MCF 10A (cell line): ENCODE measurements at regions not wholly inside any gene's neighbourhood (a gene's known extent, or its start where the extent isn't known, plus 50 kb on each side); places are given as distances from the start of the nearest gene placed in this dataset.

Experiments
- BruUV-seq: library from RNA; stranded (reverse); fragments of 400-500 nt; replicated peaks from 2 replicates; lab custom pipeline; 2021; lab: Mats Ljungman, UMichigan
- CTCF ChIA-PET: fragments of 300-600 bp; sonication (Branson Sonifier 250); formaldehyde crosslinking; extraction: SDS; loops from one replicate; lab custom pipeline; 2021; ENCODE audit warnings: antibody characterized with exemption, inconsistent platforms; lab: Yijun Ruan, JAX
- POLR2A ChIA-PET: fragments of 300-600, 350-650 bp; sonication (Branson Sonifier 250); formaldehyde crosslinking; extraction: SDS; loops from one replicate; lab custom pipeline; 2020; ENCODE audit warnings: antibody characterized with exemption, inconsistent platforms; lab: Yijun Ruan, JAX
- DNase-seq: peaks from one replicate; pipeline ENCODE4 v3.0.0-alpha.2; 2018; ENCODE audit not compliant: unreplicated experiment
- H3K27ac Mint-ChIP-seq: one replicate; pipeline ENCODE4 v1.8.0; 2022; ENCODE audit warnings: mild to moderate bottlenecking, low read depth, mixed read lengths; ENCODE audit not compliant: unreplicated experiment
- H3K27me3 Mint-ChIP-seq: one replicate; pipeline ENCODE4 v1.8.0; 2022; ENCODE audit warnings: mixed read lengths; ENCODE audit not compliant: insufficient read depth, unreplicated experiment
- H3K36me3 Mint-ChIP-seq: one replicate; pipeline ENCODE4 v1.8.0; 2022; ENCODE audit warnings: mild to moderate bottlenecking, moderate library complexity, mixed read lengths; ENCODE audit not compliant: insufficient read depth, unreplicated experiment
- H3K4me1 Mint-ChIP-seq: one replicate; pipeline ENCODE4 v1.8.0; 2022; ENCODE audit warnings: mixed read lengths; ENCODE audit not compliant: insufficient read depth, unreplicated experiment
- H3K4me3 Mint-ChIP-seq: one replicate; pipeline ENCODE4 v1.8.0; 2022; ENCODE audit warnings: mild to moderate bottlenecking, moderate library complexity, mixed read lengths; ENCODE audit not compliant: unreplicated experiment
- H3K9me3 Mint-ChIP-seq: one replicate; pipeline ENCODE4 v1.8.0; 2022; ENCODE audit warnings: mixed read lengths; ENCODE audit not compliant: unreplicated experiment
- CTCF ChIP-seq: fragments of 200-600 bp; IDR thresholded peaks from one replicate; pipeline ENCODE4 v1.8.0; 2022; ENCODE audit warnings: antibody characterized with exemption, mild to moderate bottlenecking; ENCODE audit not compliant: unreplicated experiment
- intact Hi-C: fragments of 100-400 bp; cut with micrococcal nuclease; formaldehyde crosslinking; loops from 2 replicates; pipeline ENCODE4 v1.14.1; 2022

- H3K27ac Mint-ChIP-seq: no peak overlapping the region
- no TSS peak for BruUV-seq
- intact Hi-C loops: no loop called here
Observed at GRCh38 chr5:18069790-18070189, 435.5 kb downstream of the TAF11L14 start.

DNA sequence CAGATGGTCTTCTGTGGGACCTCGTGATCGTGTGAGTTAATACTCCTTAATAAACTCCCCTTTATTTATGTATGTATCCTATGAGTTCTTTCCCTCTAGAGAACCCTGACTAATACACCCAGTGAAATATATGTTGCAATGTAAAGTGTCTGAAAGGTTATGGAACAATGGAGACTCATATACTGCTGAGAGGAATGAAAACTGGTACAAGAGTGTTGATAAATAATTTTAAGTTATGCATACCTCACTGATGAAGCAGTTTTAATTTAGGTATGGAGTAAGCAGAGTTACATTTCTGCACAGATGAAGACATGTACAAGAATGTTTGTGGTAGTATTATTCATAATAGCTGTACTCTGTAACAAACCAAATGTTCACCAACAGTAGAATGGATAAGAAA lies 438.3 kb downstream of the TAF11L14 start:
- Mint-ChIP-seq H3K9me3 (no peaks in the 10 kb centered on the region), H3K27me3 (no peaks in the 10 kb centered on the region), H3K36me3 (no peaks in the 10 kb centered on the region), H3K4me1 (no peaks in the 10 kb centered on the region), H3K4me3 (no peak overlapping the region), H3K27ac (no peak overlapping the region)
- BruUV-seq: no TSS peak
- intact Hi-C loops: no loop called here
- ChIA-PET CTCF (no interaction called here), POLR2A (no interaction called here)
- DNase-seq: no peak
- TF ChIP-seq CTCF: no peak

More at GRCh38 chr5:18069790-18070189, 435.5 kb downstream of the TAF11L14 start:
- Mint-ChIP-seq H3K27me3 (no peaks in the 10 kb centered on the region), H3K9me3 (no peaks in the 10 kb centered on the region), H3K36me3 (no peaks in the 10 kb centered on the region), H3K4me1 (no peaks in the 10 kb centered on the region), H3K4me3 (no peak overlapping the region)
- no peak for DNase-seq
- POLR2A ChIA-PET: no interaction called here
- CTCF ChIA-PET: no interaction called here
- no peak for TF ChIP-seq CTCF

- BruUV-seq: no TSS peak
- DNase-seq: no peak
- CTCF ChIA-PET: no interaction called here
- no peaks in the 10 kb centered on the region for H3K27me3 Mint-ChIP-seq
- no peak for TF ChIP-seq CTCF
- intact Hi-C loops: no loop called here
- H3K36me3 Mint-ChIP-seq: no peaks in the 10 kb centered on the region
- H3K4me3 Mint-ChIP-seq: no peak overlapping the region
- no peaks in the 10 kb centered on the region for H3K4me1 Mint-ChIP-seq
- POLR2A ChIA-PET: no interaction called here
- H3K9me3 Mint-ChIP-seq: no peaks in the 10 kb centered on the region
- no peak overlapping the region for H3K27ac Mint-ChIP-seq
Observed at GRCh38 chr5:18074961-18075360, 440.7 kb downstream of the TAF11L14 start.

DNA sequence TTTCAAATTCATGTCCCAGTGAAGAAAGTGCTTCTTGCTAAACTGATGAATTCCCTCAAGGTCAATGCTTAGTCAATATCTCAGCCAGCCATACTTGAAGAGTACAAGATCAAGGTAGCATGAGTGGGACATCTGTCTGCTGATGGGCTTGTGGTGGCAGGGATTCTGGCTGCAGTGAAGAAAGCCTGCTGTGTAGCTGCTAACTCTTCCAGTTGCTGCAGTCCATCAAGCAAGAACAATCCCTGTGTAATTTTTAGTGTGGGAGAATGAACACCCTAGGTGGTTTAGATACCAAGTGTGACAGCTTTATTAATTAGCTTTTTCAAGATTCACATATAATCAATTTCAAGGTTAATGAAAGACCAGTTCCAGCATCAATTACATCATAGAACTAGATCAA lies 443.9 kb downstream of the TAF11L14 start:
- Mint-ChIP-seq H3K27ac (no peak overlapping the region), H3K4me3 (no peak overlapping the region), H3K4me1 (no peaks in the 10 kb centered on the region), H3K9me3 (no peaks in the 10 kb centered on the region), H3K36me3 (no peaks in the 10 kb centered on the region), H3K27me3 (no peaks in the 10 kb centered on the region)
- intact Hi-C loops: no loop called here
- POLR2A ChIA-PET: no interaction called here
- CTCF ChIA-PET: interaction anchor here (0.6 kb wide), 1 partner anchor 1482 kb away, joined by 3 read pairs; no protein-coding TSS in a partner anchor
- BruUV-seq: no TSS peak
- no peak for DNase-seq
- TF ChIP-seq CTCF: no peak
